ENCODE measurements at regions not wholly inside any gene's neighbourhood (a gene's known extent, or its start where the extent isn't known, plus 50 kb on each side); places are given as distances from the start of the nearest gene placed in this dataset.

GRCh38 chr16:55043499-55043898 lies 112.8 kb downstream of the IRX5 start:
- no peak overlapping the region for H3K27ac ChIP-seq
- no peaks in the 10 kb centered on the region for H3K4me1 ChIP-seq
- ATAC-seq = no peak
- 33% methylated on average over 2 to 3 of the region's 3 CpGs for WGBS, 2 donors (ENCODE audit: low coverage in 1 of 2)
- no peaks in the 10 kb centered on the region for H3K36me3 ChIP-seq
- TF ChIP-seq EP300 (IDR thresholded peaks at IDR 0.05) (no peak), POLR2A (IDR thresholded peaks at IDR 0.05) (no peak), POLR2AphosphoS5 (IDR thresholded peaks at IDR 0.05) (no peak)
- TF ChIP-seq, protein P1, sequence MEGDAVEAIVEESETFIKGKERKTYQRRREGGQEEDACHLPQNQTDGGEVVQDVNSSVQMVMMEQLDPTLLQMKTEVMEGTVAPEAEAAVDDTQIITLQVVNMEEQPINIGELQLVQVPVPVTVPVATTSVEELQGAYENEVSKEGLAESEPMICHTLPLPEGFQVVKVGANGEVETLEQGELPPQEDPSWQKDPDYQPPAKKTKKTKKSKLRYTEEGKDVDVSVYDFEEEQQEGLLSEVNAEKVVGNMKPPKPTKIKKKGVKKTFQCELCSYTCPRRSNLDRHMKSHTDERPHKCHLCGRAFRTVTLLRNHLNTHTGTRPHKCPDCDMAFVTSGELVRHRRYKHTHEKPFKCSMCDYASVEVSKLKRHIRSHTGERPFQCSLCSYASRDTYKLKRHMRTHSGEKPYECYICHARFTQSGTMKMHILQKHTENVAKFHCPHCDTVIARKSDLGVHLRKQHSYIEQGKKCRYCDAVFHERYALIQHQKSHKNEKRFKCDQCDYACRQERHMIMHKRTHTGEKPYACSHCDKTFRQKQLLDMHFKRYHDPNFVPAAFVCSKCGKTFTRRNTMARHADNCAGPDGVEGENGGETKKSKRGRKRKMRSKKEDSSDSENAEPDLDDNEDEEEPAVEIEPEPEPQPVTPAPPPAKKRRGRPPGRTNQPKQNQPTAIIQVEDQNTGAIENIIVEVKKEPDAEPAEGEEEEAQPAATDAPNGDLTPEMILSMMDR (IDR thresholded peaks at IDR 0.05) = no peak
- no peak overlapping the region for H3K4me3 ChIP-seq
- H3K27me3 ChIP-seq = peaks cover 50% of the 10 kb centered on the region
- no peaks in the 10 kb centered on the region for H3K9me3 ChIP-seq

- Histone ChIP-seq H3K9me3 (no peaks in the 10 kb centered on the region), H3K27ac (no peak overlapping the region), H3K4me3 (no peak overlapping the region), H3K36me3 (no peaks in the 10 kb centered on the region), H3K4me1 (no peaks in the 10 kb centered on the region), H3K27me3 (peaks cover 50% of the 10 kb centered on the region)
- no peak for ATAC-seq
- WGBS, 2 donors (ENCODE audit: low coverage in 1 of 2) = 32 to 71% methylated on average over 3 to 7 of the region's 11 CpGs
- TF ChIP-seq POLR2A (IDR thresholded peaks at IDR 0.05) (no peak), EP300 (IDR thresholded peaks at IDR 0.05) (no peak), POLR2AphosphoS5 (IDR thresholded peaks at IDR 0.05) (no peak)
Observed at GRCh38 chr16:55044201-55044975, 113.7 kb downstream of the IRX5 start.

GRCh38 chr16:55045329-55045728 lies 114.7 kb downstream of the IRX5 start:
- no peaks in the 10 kb centered on the region for H3K4me1 ChIP-seq
- H3K9me3 ChIP-seq = no peaks in the 10 kb centered on the region
- TF ChIP-seq EP300 (IDR thresholded peaks at IDR 0.05) = no peak
- TF ChIP-seq, protein P1 (IDR thresholded peaks at IDR 0.05) = no peak
- no peak for TF ChIP-seq POLR2A (IDR thresholded peaks at IDR 0.05)
- no peak for TF ChIP-seq POLR2AphosphoS5 (IDR thresholded peaks at IDR 0.05)
- no peak for ATAC-seq
- no peak overlapping the region for H3K27ac ChIP-seq
- H3K36me3 ChIP-seq = no peaks in the 10 kb centered on the region
- 73 to 80% methylated on average over 1 to 2 of the region's 3 CpGs for WGBS, 2 donors (ENCODE audit: low coverage in 1 of 2)
- peaks cover 43% of the 10 kb centered on the region for H3K27me3 ChIP-seq
- no peak overlapping the region for H3K4me3 ChIP-seq

DNA sequence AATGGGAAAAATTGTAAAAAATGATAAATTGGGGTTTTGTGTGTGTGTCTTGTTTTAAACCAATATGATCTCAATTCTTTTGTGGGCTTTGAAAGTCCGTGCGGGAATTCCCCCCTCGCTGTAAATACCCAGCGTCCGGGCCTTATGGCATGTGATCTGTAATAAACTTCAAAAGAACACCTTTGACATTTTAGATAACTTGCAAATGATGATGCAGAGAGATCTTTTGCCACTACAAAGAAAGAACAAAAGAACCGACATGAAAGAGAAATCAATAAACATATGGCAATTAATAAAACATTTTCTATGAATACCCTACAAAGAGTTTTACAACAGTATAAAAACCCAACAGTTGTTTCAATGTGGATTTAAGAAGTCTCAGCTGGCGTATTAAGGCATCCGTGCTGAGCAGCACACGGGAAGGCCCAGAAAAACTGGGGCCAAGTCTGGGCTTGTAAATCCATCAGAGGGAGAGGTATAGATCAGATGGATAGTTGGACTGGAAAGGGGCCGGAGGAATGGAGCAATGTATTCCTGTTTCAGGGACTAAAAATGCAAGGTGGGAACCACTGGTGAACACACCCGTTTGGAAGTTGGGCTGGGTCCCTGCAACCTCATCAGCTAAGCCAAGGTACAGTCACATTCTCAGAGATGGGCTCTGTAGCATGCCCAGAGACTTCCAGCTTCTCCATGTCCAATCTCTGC lies 115.2 kb downstream of the IRX5 start:
- H3K36me3 ChIP-seq = no peaks in the 10 kb centered on the region

DNA sequence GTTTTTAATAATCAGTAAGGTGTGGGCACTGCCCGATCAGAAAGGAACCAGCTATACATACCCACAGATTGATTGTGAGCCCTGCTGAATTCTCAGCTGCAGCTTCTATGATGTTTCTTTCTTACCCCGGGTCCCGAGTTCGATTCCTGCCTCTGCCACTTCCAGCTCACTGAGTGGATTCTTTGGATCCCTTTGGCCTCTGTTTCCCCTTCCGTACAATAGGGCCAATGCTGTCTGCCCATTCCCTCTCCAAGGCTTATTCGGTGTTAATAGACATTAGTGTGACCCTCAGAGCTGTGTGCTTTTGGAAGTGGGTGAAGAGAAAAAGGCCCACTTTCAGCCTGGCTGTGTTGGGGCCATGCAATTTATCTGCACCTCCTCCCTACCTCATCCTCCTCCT lies 115.8 kb downstream of the IRX5 start:
- no peaks in the 10 kb centered on the region for H3K9me3 ChIP-seq
- H3K4me1 ChIP-seq = no peaks in the 10 kb centered on the region
- TF ChIP-seq POLR2AphosphoS5 (IDR thresholded peaks at IDR 0.05) (no peak), EP300 (IDR thresholded peaks at IDR 0.05) (no peak), POLR2A (IDR thresholded peaks at IDR 0.05) (no peak)
- TF ChIP-seq, protein P1 (IDR thresholded peaks at IDR 0.05) = no peak
- ATAC-seq = no peak
- H3K27ac ChIP-seq = no peak overlapping the region
- H3K36me3 ChIP-seq = no peaks in the 10 kb centered on the region
- peaks cover 31% of the 10 kb centered on the region for H3K27me3 ChIP-seq
- WGBS, 2 donors (ENCODE audit: low coverage in 1 of 2) = 86 to 91% methylated on average over 1 to 6 of the region's 6 CpGs
- H3K4me3 ChIP-seq = no peak overlapping the region

More for the DNA sequence above, 115.2 kb downstream of the IRX5 start:
- no peak for ATAC-seq
- Histone ChIP-seq H3K27me3 (peaks cover 38% of the 10 kb centered on the region), H3K4me1 (no peaks in the 10 kb centered on the region), H3K9me3 (no peaks in the 10 kb centered on the region), H3K27ac (no peak overlapping the region), H3K4me3 (no peak overlapping the region)
- WGBS, 2 donors (ENCODE audit: low coverage in 1 of 2) = 47 to 69% methylated on average over 6 to 11 of the region's 11 CpGs
- TF ChIP-seq POLR2AphosphoS5 (IDR thresholded peaks at IDR 0.05) (no peak), POLR2A (IDR thresholded peaks at IDR 0.05) (no peak), EP300 (IDR thresholded peaks at IDR 0.05) (no peak)
- TF ChIP-seq, protein P1 (IDR thresholded peaks at IDR 0.05) = no peak
